WTC11 (cell line): ENCODE measurements at regions not wholly inside any gene's neighbourhood (a gene's known extent, or its start where the extent isn't known, plus 50 kb on each side); places are given as distances from the start of the nearest gene placed in this dataset.

Experiments used
- ATAC-seq: fragments of 200-7000 bp; cut with Tn5 transposase; 2 replicates; pipeline ENCODE4 v1.10.0; 2021; ENCODE audit warnings: mild to moderate bottlenecking, moderate library complexity
- CTCF ChIA-PET: fragments of 300-600 bp; sonication (Branson Sonifier 250); formaldehyde crosslinking; loops from one replicate; lab custom pipeline; 2021; ENCODE audit warnings: antibody characterized with exemption; lab: Charles Lee
- POLR2A ChIA-PET: fragments of 350-600 bp; sonication (Branson Sonifier 250); formaldehyde crosslinking; loops from one replicate; lab custom pipeline; 2021; ENCODE audit warnings: antibody characterized with exemption; lab: Charles Lee
- DNase-seq: peaks from one replicate; pipeline ENCODE4 v3.0.0; 2021; ENCODE audit warnings: low spot score
- H3K27ac Mint-ChIP-seq: 2 replicates; pipeline ENCODE4 v1.8.0; 2021; ENCODE audit warnings: mixed read lengths
- H3K27me3 Mint-ChIP-seq: 2 replicates; pipeline ENCODE4 v1.8.0; 2021; ENCODE audit warnings: low read depth, mild to moderate bottlenecking, moderate library complexity, mixed read lengths
- H3K36me3 Mint-ChIP-seq: 2 replicates; pipeline ENCODE4 v1.8.0; 2021; ENCODE audit warnings: mixed read lengths
- H3K4me1 Mint-ChIP-seq: 2 replicates; pipeline ENCODE4 v1.8.0; 2022; ENCODE audit warnings: mixed read lengths
- H3K4me3 Mint-ChIP-seq: 2 replicates; pipeline ENCODE4 v1.8.0; 2021; ENCODE audit warnings: mild to moderate bottlenecking, moderate library complexity, mixed read lengths
- H3K9me3 Mint-ChIP-seq: 2 replicates; pipeline ENCODE4 v1.8.0; 2021; ENCODE audit warnings: mixed read lengths
- AR ChIP-seq: fragments of 250-450 bp; sonication (Bioruptor Pico); IDR thresholded peaks from 2 replicates; pipeline ENCODE4 v1.9.0; 2021; ENCODE audit warnings: mild to moderate bottlenecking
- ESRRA ChIP-seq: sonication (generic); formaldehyde crosslinking; IDR thresholded peaks from 2 replicates; pipeline ENCODE4 v1.8.1; 2022; ENCODE audit warnings: mild to moderate bottlenecking, missing genetic modification reagents, borderline replicate concordance
- FOXK1 ChIP-seq: sonication (generic); formaldehyde crosslinking; IDR thresholded peaks from 2 replicates; pipeline ENCODE4 v1.8.0; 2022; ENCODE audit warnings: mild to moderate bottlenecking, moderate library complexity, missing genetic modification reagents
- GABPB1 ChIP-seq: sonication (generic); formaldehyde crosslinking; IDR thresholded peaks from 2 replicates; pipeline ENCODE4 v1.8.1; 2023; ENCODE audit warnings: mild to moderate bottlenecking, missing genetic modification reagents
- GTF2I ChIP-seq: fragments of 250-450 bp; sonication (Bioruptor Pico); conservative IDR thresholded peaks from 2 replicates; pipeline ENCODE4 v1.4.0; 2021; ENCODE audit warnings: mild to moderate bottlenecking
- HMGA2 ChIP-seq: fragments of 250-450 bp; sonication (Bioruptor Pico); IDR thresholded peaks from 2 replicates; pipeline ENCODE4 v1.4.0; 2021; ENCODE audit warnings: mild to moderate bottlenecking, moderate library complexity
- MYBL2 ChIP-seq: sonication (generic); formaldehyde crosslinking; IDR thresholded peaks from 2 replicates; pipeline ENCODE4 v1.8.1; 2023; ENCODE audit warnings: mild to moderate bottlenecking, moderate library complexity, missing genetic modification reagents
- NFE2L1 ChIP-seq: sonication (generic); formaldehyde crosslinking; IDR thresholded peaks from 2 replicates; pipeline ENCODE4 v1.8.1; 2023; ENCODE audit warnings: missing genetic modification reagents
- NR2C2 ChIP-seq: sonication (generic); formaldehyde crosslinking; IDR thresholded peaks from 2 replicates; pipeline ENCODE4 v1.8.0; 2022; ENCODE audit warnings: mild to moderate bottlenecking, missing genetic modification reagents
- OVOL2 ChIP-seq: fragments of 250-450 bp; sonication (Bioruptor Pico); IDR thresholded peaks from 2 replicates; pipeline ENCODE4 v1.9.0; 2021; ENCODE audit warnings: mild to moderate bottlenecking, borderline replicate concordance
- SMAD4 ChIP-seq: sonication (generic); formaldehyde crosslinking; IDR thresholded peaks from 2 replicates; pipeline ENCODE4 v1.8.0; 2022; ENCODE audit warnings: mild to moderate bottlenecking, missing genetic modification reagents
- SOX15 ChIP-seq: fragments of 250-450 bp; sonication (Bioruptor Pico); IDR thresholded peaks from 2 replicates; pipeline ENCODE4 v1.9.0; 2021; ENCODE audit warnings: mild to moderate bottlenecking
- TEAD4 ChIP-seq: sonication (generic); formaldehyde crosslinking; IDR thresholded peaks from 2 replicates; pipeline ENCODE4 v1.8.0; 2022; ENCODE audit warnings: mild to moderate bottlenecking, missing genetic modification reagents
- ZBTB21 ChIP-seq: sonication (generic); formaldehyde crosslinking; IDR thresholded peaks from 2 replicates; pipeline ENCODE4 v1.8.1; 2023; ENCODE audit warnings: mild to moderate bottlenecking, missing genetic modification reagents, borderline replicate concordance
- ZNF138 ChIP-seq: sonication (generic); formaldehyde crosslinking; conservative IDR thresholded peaks from 2 replicates; pipeline ENCODE4 v1.8.1; 2022; ENCODE audit warnings: mild to moderate bottlenecking, moderate library complexity, missing genetic modification reagents
- ZNF423 ChIP-seq: fragments of 250-450 bp; sonication (Bioruptor Pico); IDR thresholded peaks from 2 replicates; pipeline ENCODE4 v2.1.2; 2022; ENCODE audit warnings: mild to moderate bottlenecking, moderate library complexity
- ZNF425 ChIP-seq: fragments of 250-450 bp; sonication (Bioruptor Pico); conservative IDR thresholded peaks from 2 replicates; pipeline ENCODE4 v1.9.0; 2021; ENCODE audit warnings: mild to moderate bottlenecking
- TF ChIP-seq, protein P1 (sequence below): sonication (generic); formaldehyde crosslinking; IDR thresholded peaks from 2 replicates; pipeline ENCODE4 v1.8.0; 2022; ENCODE audit warnings: mild to moderate bottlenecking, missing genetic modification reagents
- TF ChIP-seq, protein P2 (sequence below): sonication (generic); formaldehyde crosslinking; IDR thresholded peaks from 2 replicates; pipeline ENCODE4 v1.8.1; 2022; ENCODE audit warnings: low read depth, mild to moderate bottlenecking, moderate library complexity, missing genetic modification reagents, borderline replicate concordance
- TF ChIP-seq, protein P3 (sequence below): sonication (generic); formaldehyde crosslinking; IDR thresholded peaks from 2 replicates; pipeline ENCODE4 v1.8.0; 2022; ENCODE audit warnings: mild to moderate bottlenecking, missing genetic modification reagents
- TF ChIP-seq, protein P4 (sequence below): sonication (generic); formaldehyde crosslinking; IDR thresholded peaks from 2 replicates; pipeline ENCODE4 v1.8.0; 2022; ENCODE audit warnings: mild to moderate bottlenecking, missing genetic modification reagents
- TF ChIP-seq, protein P5 (sequence below): sonication (generic); formaldehyde crosslinking; IDR thresholded peaks from 2 replicates; pipeline ENCODE4 v1.8.0; 2023; ENCODE audit warnings: missing genetic modification reagents

- no peak for TF ChIP-seq ZNF423
- TF ChIP-seq GABPB1 (CRISPR knock-in tag): no peak
Measured at GRCh38 chr12:92539110-92539749, 163.6 kb upstream of the PLEKHG7 start (continued).

GRCh38 chr12:92537290-92537960 lies 165.4 kb upstream of the PLEKHG7 start:
- no peak for DNase-seq
- no peak for TF ChIP-seq ZBTB21
- TF ChIP-seq, protein P1, sequence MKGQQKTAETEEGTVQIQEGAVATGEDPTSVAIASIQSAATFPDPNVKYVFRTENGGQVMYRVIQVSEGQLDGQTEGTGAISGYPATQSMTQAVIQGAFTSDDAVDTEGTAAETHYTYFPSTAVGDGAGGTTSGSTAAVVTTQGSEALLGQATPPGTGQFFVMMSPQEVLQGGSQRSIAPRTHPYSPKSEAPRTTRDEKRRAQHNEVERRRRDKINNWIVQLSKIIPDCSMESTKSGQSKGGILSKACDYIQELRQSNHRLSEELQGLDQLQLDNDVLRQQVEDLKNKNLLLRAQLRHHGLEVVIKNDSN (CRISPR knock-in tag): no peak
- no peak for TF ChIP-seq ESRRA (CRISPR knock-in tag)
- TF ChIP-seq SMAD4 (CRISPR knock-in tag): no peak
- TF ChIP-seq, protein P2, sequence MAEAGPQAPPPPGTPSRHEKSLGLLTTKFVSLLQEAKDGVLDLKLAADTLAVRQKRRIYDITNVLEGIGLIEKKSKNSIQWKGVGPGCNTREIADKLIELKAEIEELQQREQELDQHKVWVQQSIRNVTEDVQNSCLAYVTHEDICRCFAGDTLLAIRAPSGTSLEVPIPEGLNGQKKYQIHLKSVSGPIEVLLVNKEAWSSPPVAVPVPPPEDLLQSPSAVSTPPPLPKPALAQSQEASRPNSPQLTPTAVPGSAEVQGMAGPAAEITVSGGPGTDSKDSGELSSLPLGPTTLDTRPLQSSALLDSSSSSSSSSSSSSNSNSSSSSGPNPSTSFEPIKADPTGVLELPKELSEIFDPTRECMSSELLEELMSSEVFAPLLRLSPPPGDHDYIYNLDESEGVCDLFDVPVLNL (CRISPR knock-in tag): no peak
- TF ChIP-seq ZNF425 (CRISPR knock-in tag): no peak
- no peak for TF ChIP-seq SOX15 (CRISPR knock-in tag)
- TF ChIP-seq NR2C2 (CRISPR knock-in tag): no peak
- TF ChIP-seq OVOL2 (CRISPR knock-in tag): no peak
- TF ChIP-seq HMGA2: no peak
- TF ChIP-seq, protein P3, sequence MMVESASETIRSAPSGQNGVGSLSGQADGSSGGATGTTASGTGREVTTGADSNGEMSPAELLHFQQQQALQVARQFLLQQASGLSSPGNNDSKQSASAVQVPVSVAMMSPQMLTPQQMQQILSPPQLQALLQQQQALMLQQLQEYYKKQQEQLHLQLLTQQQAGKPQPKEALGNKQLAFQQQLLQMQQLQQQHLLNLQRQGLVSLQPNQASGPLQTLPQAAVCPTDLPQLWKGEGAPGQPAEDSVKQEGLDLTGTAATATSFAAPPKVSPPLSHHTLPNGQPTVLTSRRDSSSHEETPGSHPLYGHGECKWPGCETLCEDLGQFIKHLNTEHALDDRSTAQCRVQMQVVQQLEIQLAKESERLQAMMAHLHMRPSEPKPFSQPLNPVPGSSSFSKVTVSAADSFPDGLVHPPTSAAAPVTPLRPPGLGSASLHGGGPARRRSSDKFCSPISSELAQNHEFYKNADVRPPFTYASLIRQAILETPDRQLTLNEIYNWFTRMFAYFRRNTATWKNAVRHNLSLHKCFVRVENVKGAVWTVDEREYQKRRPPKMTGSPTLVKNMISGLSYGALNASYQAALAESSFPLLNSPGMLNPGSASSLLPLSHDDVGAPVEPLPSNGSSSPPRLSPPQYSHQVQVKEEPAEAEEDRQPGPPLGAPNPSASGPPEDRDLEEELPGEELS (CRISPR knock-in tag): no peak
- no peak for TF ChIP-seq TEAD4 (CRISPR knock-in tag)
- TF ChIP-seq GTF2I (CRISPR knock-in tag): no peak
- no peak for TF ChIP-seq NFE2L1 (CRISPR knock-in tag)
- TF ChIP-seq, protein P4, sequence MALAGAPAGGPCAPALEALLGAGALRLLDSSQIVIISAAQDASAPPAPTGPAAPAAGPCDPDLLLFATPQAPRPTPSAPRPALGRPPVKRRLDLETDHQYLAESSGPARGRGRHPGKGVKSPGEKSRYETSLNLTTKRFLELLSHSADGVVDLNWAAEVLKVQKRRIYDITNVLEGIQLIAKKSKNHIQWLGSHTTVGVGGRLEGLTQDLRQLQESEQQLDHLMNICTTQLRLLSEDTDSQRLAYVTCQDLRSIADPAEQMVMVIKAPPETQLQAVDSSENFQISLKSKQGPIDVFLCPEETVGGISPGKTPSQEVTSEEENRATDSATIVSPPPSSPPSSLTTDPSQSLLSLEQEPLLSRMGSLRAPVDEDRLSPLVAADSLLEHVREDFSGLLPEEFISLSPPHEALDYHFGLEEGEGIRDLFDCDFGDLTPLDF: no peak
- TF ChIP-seq, protein P5, sequence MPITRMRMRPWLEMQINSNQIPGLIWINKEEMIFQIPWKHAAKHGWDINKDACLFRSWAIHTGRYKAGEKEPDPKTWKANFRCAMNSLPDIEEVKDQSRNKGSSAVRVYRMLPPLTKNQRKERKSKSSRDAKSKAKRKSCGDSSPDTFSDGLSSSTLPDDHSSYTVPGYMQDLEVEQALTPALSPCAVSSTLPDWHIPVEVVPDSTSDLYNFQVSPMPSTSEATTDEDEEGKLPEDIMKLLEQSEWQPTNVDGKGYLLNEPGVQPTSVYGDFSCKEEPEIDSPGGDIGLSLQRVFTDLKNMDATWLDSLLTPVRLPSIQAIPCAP (CRISPR knock-in tag): no peak
- no peak for TF ChIP-seq MYBL2
- no peak for TF ChIP-seq ZNF138
- no peak for TF ChIP-seq FOXK1 (CRISPR knock-in tag)
- TF ChIP-seq AR: no peak
- TF ChIP-seq, all 79 proteins: peak for 0
- H3K36me3 Mint-ChIP-seq: no peaks in the 10 kb centered on the region

More at GRCh38 chr12:92537290-92537960, 165.4 kb upstream of the PLEKHG7 start:
- CTCF ChIA-PET: no interaction called here
- peak; percentile 52 for ATAC-seq
- H3K27me3 Mint-ChIP-seq: no peaks in the 10 kb centered on the region
- H3K27ac Mint-ChIP-seq: no peak overlapping the region
- peaks cover 15% of the 10 kb centered on the region for H3K4me1 Mint-ChIP-seq
- no peak overlapping the region for H3K4me3 Mint-ChIP-seq
- POLR2A ChIA-PET: no interaction called here
- no peaks in the 10 kb centered on the region for H3K9me3 Mint-ChIP-seq
